Chondrocyte (in vitro differentiated cells): ENCODE measurements at regions not wholly inside any gene's neighbourhood (a gene's known extent, or its start where the extent isn't known, plus 50 kb on each side); places are given as distances from the start of the nearest gene placed in this dataset.
"Not testable (repeated sequence)": the region's sequence is repeated elsewhere in the genome, so short reads cannot be mapped to it uniquely, and the experiment has no call there.

Source experiments
- DNase-seq: peaks from one replicate; pipeline ENCODE4 v3.0.0; 2021; ENCODE audit warnings: mixed read lengths, low spot score
- H3K27ac Mint-ChIP-seq: one replicate; pipeline ENCODE4 v1.8.0; 2021; ENCODE audit warnings: mild to moderate bottlenecking, moderate library complexity, mixed read lengths; ENCODE audit not compliant: unreplicated experiment
- H3K27me3 Mint-ChIP-seq: 2 replicates; pipeline ENCODE4 v1.8.0; 2021; ENCODE audit warnings: low read depth, mixed read lengths
- H3K36me3 Mint-ChIP-seq: 2 replicates; pipeline ENCODE4 v1.8.0; 2021; ENCODE audit warnings: low read depth, mixed read lengths
- H3K4me1 Mint-ChIP-seq: 2 replicates; pipeline ENCODE4 v1.8.0; 2021; ENCODE audit warnings: low read depth, mild to moderate bottlenecking, mixed read lengths
- H3K4me3 Mint-ChIP-seq: one replicate; pipeline ENCODE4 v1.8.0; 2021; ENCODE audit warnings: mild to moderate bottlenecking, moderate library complexity, mixed read lengths; ENCODE audit not compliant: unreplicated experiment
- H3K9me3 Mint-ChIP-seq: 2 replicates; pipeline ENCODE4 v1.8.0; 2021; ENCODE audit warnings: low read depth, mixed read lengths
- TF ChIP-seq, protein P1 (sequence below): fragments of 200-600 bp; sonication (generic); IDR thresholded peaks from 2 replicates; pipeline ENCODE4 v1.5.0; 2021; ENCODE audit warnings: antibody characterized with exemption, mild to moderate bottlenecking, moderate library complexity

DNA sequence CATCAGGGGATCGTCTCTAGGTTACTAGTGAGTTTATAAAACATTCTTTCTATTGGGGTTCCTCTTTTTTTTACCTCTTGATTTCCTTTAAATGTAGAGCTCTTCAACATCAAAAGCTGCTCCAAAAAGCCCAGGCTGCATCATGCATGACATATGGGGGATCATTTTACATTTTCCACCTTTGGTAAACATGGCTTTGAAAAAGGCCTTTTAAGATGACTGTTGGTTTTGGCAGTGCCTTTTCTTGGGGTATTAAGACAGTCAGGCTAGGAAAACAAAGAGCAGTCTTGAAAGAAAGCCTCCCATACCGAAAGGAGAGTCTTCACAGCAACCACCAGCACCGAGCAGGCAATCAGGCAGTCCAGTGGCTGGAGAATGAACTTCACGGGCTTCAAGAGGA is 73.2 kb downstream of the NPEPL1 start:
- H3K9me3 Mint-ChIP-seq: peaks cover 6% of the 10 kb centered on the region
- DNase-seq: no peak
- TF ChIP-seq, protein P1, sequence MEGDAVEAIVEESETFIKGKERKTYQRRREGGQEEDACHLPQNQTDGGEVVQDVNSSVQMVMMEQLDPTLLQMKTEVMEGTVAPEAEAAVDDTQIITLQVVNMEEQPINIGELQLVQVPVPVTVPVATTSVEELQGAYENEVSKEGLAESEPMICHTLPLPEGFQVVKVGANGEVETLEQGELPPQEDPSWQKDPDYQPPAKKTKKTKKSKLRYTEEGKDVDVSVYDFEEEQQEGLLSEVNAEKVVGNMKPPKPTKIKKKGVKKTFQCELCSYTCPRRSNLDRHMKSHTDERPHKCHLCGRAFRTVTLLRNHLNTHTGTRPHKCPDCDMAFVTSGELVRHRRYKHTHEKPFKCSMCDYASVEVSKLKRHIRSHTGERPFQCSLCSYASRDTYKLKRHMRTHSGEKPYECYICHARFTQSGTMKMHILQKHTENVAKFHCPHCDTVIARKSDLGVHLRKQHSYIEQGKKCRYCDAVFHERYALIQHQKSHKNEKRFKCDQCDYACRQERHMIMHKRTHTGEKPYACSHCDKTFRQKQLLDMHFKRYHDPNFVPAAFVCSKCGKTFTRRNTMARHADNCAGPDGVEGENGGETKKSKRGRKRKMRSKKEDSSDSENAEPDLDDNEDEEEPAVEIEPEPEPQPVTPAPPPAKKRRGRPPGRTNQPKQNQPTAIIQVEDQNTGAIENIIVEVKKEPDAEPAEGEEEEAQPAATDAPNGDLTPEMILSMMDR: no peak
- H3K4me1 Mint-ChIP-seq: no peaks in the 10 kb centered on the region
- no peak overlapping the region for H3K27ac Mint-ChIP-seq
- peaks cover 64% of the 10 kb centered on the region for H3K27me3 Mint-ChIP-seq
- H3K4me3 Mint-ChIP-seq: no peak overlapping the region
- H3K36me3 Mint-ChIP-seq: peaks cover 4% of the 10 kb centered on the region

DNA sequence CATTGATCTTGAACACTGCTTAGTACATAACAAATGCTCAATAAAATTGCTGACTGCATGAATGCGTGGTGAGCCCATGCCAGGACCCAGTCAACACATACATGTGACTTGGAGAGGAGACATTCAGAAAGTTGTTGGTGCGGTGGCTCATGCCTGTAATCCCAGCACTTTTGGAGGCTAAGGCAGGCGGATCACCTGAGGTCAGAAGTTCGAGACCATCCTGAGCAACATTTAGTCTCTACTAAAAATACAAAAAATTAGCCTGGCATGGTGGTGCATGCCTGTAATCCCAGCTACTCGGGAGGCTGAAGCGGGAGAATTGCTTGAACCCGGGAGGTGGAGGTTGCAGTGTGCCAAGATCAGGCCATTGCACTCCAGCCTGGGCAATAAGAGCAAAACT is 75.2 kb downstream of the NPEPL1 start:
- H3K36me3 Mint-ChIP-seq, H3K4me3 Mint-ChIP-seq, H3K9me3 Mint-ChIP-seq, H3K27ac Mint-ChIP-seq, H3K4me1 Mint-ChIP-seq, DNase-seq: not testable (repeated sequence)
- H3K27me3 Mint-ChIP-seq: peaks cover 65% of the 10 kb centered on the region
